ENCODE measurements at regions not wholly inside any gene's neighbourhood (a gene's known extent, or its start where the extent isn't known, plus 50 kb on each side); places are given as distances from the start of the nearest gene placed in this dataset.
"Not testable (repeated sequence)": the region's sequence is repeated elsewhere in the genome, so short reads cannot be mapped to it uniquely, and the experiment has no call there.

DNA sequence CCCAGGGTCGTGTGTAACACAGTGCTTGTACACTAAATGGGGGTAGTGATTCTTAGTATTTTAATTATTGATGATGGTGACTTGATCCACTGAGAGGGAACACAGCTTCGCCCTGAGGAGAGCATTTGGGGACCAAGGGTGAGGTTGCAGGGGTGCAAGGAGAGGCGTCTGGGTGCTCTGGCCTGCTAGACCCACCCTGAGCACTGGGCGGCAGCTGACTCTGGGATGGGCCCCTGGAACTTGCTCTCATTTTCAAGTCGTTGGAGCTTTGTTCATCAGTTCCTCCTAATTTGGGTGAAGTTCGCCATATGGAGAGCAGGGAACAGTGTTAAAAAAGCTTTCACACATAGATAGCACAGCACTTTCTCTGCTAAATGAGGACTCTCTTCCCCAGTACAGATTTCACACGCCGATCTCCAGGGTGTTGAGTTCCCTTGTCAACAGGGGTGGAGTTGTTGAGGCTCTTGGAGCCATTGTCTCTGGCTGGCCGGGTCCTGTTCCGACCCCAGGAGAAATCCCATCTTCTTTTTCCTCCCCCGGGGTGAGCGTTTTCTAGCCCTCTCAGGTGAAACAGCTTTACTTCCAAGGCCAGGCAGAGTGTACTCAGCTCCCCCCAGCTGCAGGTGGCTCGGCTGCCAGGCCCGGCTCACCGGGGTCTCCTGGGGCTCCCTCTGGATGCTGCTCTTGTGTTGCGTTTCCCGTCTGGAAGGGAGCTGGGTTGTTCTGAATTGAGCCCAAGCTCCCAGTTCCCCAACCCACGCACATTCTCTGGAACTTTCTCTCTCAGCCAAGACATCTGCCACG is 367.4 kb downstream of the RPS6KC1 start:
- no peak for DNase-seq

DNA sequence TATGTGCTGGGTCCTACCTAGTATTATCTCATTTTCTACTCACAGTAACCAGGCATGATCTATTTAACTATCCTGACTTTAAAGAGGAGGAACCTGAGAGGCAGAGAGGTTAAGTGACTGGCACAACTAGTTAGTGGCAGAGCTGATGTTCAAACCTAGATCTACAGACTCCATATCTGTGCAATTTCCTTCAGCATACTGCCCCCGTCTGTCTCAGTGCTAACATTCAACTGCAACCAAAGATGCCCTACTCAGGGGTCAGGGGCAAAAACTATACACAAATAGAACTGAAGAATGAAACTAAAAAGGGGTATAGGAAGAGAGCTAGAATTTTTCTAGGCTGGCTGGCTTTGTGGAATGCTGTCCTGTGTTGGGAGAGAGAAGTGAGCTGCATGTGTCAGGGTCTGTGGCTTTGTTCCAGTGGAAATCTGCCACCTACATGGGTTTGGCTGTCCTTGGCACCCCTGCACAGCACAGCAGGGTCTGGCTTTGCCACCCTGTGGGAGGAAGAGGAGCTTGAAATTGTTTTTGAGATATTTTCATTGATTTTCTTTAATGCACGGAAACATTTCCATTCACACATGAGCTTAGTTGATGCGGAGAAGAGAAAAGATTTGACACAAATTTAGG is 368.5 kb downstream of the RPS6KC1 start:
- no peak for DNase-seq

DNA sequence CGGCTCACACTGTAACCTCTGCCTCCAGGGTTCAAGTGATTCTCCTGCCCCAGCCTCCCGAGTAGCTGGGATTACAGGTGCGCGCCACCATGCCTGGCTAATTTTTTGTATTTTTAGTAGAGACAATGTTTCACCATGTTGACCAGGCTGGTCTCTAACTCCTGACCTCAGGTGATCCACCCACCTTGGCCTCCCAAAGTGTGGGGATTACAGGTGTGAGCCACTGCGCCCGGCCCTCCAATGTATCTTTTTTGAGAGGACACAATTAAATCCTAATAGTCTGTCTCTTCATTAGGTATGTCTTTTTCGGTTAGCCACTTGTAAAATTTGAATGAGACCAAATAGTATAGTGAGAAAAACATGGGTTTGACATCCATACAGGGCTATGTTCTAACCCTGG is 370.1 kb downstream of the RPS6KC1 start:
- not testable (repeated sequence) for DNase-seq

DNA sequence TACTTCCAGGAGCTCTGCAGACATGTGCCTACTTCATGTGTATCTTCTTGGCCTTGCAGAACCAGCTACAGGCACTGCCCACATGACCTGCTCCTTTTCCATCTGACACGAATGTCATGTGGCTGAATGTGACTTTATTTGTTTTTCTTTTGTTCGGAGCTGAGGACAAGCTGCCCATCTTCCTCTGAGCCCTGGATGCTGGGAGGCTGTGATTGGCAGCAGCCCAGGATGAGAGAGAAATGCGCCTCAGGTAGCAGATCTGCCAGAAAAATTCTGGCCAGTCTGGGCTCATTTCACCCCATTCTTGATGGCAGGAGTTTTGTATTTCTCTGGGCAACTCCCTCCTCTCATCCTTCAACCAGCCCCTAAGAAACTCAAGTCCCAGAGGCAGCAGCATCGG is 372.0 kb downstream of the RPS6KC1 start:
- DNase-seq = no peak

DNA sequence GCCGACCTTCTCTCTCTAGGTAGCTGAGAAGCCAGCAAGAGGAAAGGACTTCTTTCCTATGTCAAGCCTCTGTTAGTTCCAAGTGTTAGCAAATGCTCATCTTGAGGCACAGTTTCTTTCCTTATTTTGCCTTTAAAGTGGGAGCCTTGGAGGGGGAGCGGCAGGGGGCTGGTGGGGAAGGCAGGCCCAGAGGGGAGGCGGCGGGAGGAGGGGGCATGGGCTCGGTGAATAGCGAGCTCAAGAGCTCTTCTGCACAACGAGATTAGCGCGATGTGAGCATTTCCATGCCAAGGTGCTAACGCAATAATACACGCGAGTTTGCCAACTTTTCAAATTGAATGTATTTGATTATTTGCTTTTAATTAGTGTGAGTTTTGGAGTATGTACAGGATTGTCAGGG is 372.6 kb downstream of the RPS6KC1 start:
- DNase-seq = no peak

DNA sequence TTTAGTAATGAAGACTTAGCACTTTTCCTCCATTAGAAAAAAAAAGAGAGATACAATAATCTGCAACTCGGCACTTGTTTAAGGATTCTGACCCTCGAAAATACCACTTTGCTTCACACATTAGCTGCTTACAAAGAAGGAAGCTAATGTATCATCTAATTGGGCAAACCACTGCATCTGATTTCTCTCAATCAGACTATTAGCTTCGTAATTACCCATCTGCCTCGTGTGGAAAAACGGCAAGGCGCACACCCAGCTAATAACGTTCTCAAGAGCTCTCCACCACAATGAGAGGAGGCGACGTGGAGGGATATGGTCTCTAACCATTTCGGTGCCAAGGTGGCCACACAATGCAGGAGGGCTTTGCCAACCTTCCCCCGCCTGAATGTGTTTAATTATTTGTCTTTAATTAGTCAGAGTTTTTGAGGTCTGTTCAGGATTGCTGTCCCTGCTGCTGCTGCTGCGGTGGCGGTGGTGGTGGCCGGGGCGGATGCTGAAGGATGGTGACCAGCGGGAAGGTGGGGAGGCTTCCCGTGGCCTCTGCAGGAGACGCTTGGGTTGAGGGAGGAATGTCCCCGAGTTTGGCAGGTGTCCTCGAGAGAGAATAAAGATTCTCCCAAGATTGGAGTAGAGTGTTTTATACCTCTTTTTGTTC is 374.5 kb downstream of the RPS6KC1 start:
- DNase-seq = no peak

DNA sequence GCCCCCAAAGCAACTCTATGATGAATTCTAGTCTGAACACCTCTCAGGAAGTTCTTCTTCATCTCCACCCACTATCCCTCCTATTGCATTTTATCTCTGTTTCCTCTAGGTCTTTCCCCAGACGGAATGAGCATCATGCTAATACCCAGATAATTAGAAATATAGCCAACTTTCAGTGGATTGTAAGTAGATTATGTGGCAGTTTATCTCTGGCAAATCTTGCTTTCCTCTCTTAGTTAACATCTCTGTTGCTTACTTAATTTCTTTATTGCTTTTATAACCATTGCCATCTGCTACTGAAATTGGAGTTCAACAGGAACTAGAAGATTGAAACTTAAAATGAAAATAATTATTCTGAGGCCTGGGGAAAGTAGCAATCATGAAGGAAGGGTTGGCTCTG is 378.6 kb downstream of the RPS6KC1 start:
- DNase-seq = no peak

DNA sequence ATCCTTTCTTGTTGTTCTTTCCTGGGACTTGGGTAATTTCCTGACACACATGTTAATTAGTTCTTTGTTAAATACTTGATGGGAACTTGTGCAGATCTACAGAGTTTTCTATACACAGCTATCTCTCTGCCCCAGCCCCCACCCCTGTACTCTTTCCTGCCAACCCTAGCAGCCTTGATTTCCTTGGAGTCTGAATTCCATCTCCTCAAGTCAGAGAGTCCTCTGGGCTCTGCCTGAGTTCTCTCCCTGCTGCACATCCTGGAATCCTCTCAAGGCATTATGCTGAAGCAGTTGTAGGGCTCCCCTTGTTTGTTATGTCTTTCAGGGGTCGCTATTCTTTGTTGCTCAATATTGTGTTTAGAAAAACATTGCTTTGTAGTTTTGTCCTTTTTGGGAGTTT is 384.7 kb downstream of the RPS6KC1 start:
- no peak for DNase-seq

DNA sequence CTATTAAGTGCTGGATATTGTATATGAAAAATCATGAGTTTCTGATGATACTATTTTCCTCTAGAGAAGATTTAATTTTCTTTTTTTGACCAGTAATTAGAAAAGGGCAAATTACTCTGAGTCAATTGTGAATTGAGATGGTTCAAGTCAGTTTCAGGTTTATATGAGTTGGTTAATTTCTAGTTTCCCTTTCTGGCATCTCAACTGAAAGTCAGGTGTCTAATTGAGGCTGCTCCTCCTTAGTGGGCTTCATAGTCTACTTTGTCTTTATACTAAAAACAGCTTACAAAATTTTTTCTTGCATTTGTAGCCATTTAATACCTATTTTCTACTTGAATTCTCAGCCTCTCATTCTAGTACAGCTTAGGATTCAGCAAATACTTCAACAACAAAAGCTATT is 387.3 kb downstream of the RPS6KC1 start:
- DNase-seq = no peak

DNA sequence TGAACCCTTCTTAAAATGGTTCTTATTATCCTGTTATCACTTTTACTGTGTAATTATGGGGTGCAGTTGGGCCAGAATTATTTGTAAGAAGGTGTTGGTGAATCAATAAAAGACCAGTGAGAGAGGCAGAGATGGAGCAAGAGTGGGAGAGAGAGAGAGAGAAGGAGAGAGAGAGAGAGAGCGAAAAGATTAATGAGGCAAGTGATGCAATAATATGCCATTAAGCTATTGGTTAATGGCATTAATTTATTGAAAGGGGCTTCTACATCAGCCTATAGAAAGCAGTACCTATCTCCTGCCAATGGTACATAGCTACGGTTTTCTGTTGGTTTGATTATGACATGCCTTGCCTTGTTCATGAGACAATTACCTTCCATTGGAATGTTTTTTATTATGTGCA is 388.7 kb downstream of the RPS6KC1 start:
- no peak for DNase-seq

DNA sequence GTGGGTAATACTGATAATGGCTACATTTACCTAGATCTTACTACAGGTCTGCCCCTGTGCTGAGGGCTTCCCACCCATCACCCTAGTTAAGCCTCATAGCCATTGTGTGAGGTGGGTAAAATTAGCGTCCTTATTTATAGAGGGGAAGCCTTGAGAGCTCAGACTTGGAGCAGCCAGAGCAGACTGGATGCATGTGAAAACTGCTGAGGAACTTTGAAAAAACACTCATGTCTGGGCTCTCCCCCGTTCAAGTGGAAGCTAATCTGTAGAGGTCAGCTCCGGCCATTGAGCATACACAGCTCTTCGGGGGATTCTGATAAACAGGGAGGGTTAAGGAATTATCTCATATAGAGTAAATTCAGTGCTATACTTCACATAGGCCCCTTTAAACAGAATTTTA is 389.7 kb downstream of the RPS6KC1 start:
- no peak for DNase-seq

DNA sequence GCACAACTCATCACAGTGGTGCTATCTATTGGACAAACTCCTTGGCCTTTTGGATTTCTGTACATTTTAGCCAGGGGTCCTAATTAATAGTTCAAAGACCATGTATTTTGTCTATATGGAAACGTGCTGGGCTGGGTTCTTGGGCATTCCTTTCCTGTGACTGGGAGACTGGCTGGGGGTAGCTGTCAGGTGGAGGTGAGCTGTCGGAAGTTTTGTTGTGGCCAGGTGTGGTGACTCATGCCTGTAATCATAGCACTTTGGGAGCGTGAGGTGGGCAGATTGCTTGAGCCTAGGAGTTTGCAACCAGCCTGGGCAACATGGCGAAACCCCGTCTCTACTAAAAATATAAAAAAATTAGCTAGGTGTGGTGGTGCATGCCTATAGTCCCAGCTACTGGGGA is 392.4 kb downstream of the RPS6KC1 start:
- DNase-seq = no peak

DNA sequence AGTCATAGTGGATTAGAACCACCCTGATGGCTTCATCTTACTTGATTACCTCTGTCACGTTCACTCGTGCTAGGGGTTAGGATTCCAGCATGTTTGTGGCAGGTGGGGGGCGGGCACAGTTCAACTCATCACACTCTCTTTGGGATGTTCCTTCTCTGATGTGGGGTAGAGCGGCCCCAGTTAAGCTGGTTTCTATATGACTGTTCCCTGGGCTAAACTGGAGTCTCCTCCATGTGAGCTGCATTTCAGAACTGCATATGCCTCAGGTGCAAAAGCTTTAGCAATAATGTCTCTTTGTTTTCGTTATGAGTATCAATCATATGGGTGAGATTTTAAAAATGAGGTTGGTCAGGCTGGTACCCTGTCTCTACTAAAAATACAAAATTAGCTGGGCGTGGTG is 393.2 kb downstream of the RPS6KC1 start:
- no peak for DNase-seq

DNA sequence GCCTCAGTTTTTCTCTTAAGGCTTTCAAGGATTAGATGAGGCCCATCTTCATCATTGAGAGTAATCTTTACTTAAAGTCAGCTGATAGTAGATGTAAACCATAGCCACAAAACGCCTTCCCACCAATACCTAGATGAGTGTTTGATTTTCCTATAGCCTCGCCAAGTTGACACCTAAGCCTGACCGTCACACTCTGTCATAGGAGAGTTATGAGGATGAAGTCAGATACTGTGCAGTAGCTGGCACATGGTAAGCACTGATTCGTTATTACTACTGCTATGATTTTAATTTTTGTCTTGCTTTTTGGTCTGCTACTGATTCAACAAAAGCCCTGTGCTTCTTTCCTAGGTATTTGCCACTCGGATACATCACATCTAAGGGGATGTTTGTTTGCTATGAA is 395.5 kb downstream of the RPS6KC1 start:
- no peak for DNase-seq

DNA sequence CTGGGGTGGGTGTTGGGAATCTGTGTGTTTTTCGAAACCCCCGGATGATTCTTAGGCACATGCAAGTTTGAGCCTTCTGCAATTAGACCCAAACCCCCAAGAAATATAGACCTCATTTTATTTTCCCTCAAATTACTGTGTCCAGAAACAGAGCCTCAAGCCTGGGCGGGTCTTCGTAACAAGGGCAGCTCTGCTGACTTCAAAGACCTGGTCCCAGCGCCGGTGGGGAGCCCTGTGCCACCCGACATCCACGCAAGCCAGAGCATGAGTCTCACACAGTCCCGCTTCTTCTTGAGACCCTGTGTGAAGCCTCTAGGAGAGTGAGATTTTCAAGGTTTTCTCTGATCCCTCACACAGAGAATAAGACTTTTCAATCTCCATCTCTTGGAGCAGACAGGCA is 397.3 kb downstream of the RPS6KC1 start:
- no peak for DNase-seq

DNA sequence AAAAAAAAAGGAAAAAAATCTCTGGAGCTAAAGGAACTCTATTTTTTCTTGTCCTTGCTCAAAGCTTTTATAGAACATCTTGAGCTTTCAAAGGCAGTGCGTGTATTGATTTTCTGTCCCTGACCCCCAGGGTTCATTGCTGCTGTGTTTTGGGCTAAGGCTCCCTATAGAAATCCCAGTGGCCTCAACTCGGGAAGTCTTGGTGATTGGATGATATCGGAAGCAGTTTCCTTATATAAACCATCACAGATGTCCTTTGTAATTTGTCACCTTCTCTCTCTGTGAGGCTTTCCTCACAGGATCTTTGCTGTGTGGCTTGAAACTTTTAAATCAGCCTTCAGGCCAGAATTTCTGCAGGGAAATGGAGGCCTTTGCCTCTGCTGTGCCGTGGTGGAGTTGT is 397.7 kb downstream of the RPS6KC1 start:
- DNase-seq = no peak

DNA sequence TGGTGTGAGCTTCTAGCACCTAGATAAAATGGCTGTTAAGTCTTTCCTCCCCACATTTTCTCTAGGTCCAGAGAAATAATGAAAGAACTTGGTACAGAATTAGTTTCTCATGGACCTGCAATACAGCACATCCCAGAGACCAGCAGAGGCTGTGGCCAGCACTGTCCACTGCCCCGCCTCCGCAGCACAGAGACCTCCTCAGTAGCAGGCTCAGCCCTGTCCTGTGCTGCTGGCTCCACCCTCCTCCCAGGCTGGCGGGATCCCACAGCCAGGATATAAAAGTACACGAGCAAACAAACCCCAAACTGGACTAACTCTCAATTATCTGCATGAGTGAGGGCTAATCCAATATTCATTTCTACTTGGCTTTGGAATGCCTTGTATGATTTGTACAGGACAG is 401.5 kb downstream of the RPS6KC1 start:
- DNase-seq = no peak

DNA sequence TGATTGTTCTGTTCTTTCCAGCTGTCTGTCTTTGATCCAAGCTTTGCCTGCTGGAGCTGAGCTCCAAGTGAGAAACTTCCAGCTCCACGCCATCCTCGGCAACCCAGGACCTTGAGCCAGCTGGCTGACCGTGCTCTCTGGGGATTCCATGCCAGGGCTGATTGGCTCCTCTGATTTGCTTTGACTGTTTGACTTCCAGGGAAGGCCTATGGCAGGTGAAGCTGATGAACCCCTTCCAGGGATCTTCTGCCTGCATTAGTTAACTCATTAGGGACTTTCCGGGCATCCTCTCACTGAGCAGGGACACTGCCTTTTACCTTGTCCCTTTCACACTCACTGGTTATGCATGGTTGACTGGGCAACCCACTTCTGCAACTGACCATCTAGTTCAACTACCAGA is 406.1 kb downstream of the RPS6KC1 start:
- no peak for DNase-seq

DNA sequence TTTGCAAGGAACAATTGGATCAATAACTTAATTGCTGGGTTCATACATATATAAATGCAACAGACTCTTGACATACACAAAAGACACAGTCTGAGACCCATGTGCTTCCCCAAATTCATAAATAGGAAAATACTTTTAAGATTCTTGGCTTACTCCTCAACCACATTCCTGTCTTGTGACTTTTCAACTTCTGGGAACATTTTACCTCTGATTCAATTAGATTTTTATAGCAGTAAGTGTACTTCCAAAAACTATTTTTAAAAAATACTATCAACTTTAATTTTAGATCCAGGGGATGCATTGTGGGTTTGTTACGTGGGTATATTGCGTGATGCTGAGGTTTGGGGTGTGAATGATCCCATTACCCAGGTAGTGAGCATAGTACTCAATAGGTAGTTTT is 406.7 kb downstream of the RPS6KC1 start:
- DNase-seq = no peak

DNA sequence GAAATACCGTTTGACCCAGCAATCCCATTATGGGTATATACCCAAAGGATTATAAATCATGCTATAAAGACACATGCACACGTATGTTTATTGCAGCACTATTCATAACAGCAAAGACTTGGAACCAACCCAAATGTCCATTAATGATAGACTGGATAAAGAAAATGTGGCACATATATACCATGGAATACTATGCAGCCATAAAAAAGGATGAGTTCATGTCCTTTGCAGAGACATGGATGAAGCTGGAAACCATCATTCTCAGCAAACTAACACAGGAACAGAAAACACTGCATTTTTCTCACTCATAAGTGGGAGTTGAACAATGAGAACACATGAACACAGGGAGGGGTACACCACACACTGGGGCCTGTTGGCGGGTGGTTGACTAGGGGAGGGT is 411.3 kb downstream of the RPS6KC1 start:
- not testable (repeated sequence) for DNase-seq

DNA sequence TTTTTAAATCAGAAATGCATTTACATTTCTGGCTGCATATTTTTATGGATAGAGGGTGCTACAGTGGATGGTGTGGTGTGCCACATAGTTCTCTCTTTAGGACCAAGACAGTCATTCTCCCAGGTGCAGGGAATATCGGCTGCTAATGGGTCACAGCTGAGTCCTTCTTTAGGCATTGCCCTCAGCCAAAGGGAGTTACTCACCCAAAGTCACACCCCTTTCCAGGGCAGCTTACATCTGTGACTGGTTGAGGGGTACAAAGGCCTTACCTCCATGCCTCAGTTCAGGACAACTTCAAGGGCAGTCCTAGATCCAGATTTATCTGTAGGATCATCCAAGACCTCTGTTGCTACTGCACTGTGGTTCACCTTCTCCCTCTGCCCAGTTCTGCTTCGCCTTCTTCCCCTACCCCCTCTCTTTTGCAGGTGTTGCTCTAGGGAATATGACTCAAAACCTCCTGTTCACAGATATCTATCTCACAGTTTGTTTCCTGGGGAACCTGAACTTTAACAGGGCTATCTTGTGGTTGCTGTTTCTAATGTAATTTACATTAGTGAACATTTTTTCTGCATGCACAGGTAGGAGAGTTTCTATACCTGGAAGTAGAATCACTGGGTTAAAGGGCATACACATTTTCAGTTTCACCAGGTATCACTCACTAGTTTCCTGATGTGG is 413.9 kb downstream of the RPS6KC1 start:
- no peak for DNase-seq

DNA sequence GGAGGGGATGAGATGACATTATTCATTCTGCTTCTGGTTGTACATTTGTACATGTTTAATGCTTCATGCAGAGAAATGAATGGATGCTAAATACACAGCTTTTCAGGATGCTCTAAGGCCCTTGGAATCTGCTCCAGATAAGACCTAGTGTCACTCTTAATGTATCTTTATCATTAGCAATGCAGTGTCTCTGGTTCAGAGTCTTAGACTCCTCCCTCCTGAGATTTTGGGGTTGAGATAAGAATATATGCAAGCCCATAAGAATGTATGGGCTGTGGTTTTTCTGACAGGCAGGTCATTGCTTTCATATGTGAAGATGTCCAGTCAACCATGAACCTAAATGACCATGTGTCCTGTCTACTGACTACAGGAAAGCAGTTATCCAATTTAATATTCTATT is 415.5 kb downstream of the RPS6KC1 start:
- no peak for DNase-seq

DNA sequence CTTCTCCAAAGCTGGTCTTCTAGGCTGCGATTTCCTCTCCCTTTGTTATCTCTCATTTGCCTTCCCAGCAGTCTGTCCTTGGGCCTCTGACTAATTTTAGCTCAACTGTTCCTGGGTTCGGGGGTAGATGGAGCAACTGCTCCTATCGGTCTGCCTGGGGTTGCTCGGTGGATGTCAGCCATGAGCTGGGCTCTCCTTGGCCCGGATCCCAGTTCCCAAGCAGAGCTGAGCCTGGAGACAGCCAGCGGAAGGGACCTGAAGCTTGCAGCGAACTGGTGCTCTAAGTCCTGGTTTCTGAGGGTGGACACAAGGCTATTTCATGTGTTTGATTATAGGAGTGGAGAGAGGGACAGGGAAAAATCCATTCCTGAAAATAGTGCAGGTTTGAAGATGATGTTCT is 423.0 kb downstream of the RPS6KC1 start:
- no peak for DNase-seq

DNA sequence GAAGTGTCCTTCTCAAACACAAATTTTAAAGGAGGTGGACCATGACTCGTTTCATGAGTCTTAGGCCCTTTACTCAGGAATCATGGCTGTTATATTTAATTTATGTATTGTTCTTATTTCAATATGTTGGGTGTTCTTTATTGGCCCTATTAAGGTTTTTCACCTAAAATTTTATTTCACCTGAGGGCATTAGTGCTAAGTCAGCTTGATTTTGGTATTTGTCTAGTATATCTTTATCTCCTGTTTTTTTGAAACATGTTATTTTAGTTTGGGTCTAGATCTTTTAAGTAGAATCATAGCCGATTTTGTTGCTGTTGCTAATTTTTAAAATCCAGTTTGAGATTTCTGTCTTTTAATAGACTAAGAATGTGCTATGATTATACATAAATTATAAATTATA is 430.4 kb downstream of the RPS6KC1 start:
- DNase-seq = no peak
